Endothelial cell of umbilical vein (primary cell): ENCODE measurements at regions not wholly inside any gene's neighbourhood (a gene's known extent, or its start where the extent isn't known, plus 50 kb on each side); places are given as distances from the start of the nearest gene placed in this dataset.

Experiments used
- BruUV-seq: library from RNA; stranded (reverse); fragments of 400-500 nt; replicated peaks from 2 replicates; lab custom pipeline; 2021; lab: Mats Ljungman, UMichigan
- CTCF ChIA-PET: fragments of 300-600, 350-600 bp; sonication (Branson Sonifier 250); formaldehyde crosslinking; loops from one replicate; lab custom pipeline; 2021; ENCODE audit warnings: antibody characterized with exemption, inconsistent platforms; lab: Charles Lee
- POLR2A ChIA-PET: fragments of 300-600, 350-600 bp; sonication (Branson Sonifier 250); formaldehyde crosslinking; loops from one replicate; lab custom pipeline; 2021; ENCODE audit warnings: antibody characterized with exemption, inconsistent platforms; lab: Charles Lee
- DNase-seq: peaks from one replicate; pipeline ENCODE4 v3.0.0-alpha.2; 2011; ENCODE audit warnings: low read depth, low spot score
- FAIRE-seq: peaks from 2 replicates; lab custom pipeline; 2011; peaks lifted over from hg19 to GRCh38; lab: Jason Lieb, UNC
- H2AFZ ChIP-seq: 2 replicates; pipeline ENCODE4 v1.6.0; 2012; ENCODE audit warnings: low read depth, low read length, control low read depth, inconsistent platforms
- H3K27ac ChIP-seq: 2 replicates; pipeline ENCODE4 v1.5.1; 2011; ENCODE audit warnings: low read depth, mild to moderate bottlenecking, control low read depth, low read length, moderate library complexity; ENCODE audit not compliant: insufficient read depth
- H3K27me3 ChIP-seq, 2 experiments: 2 replicates each; pipeline versions ENCODE4 v1.6.0 to v1.6.1; 2011; ENCODE audit warnings: low read length in 2 of 2, mixed read lengths in 1 of 2; ENCODE audit not compliant: control insufficient read depth in 2 of 2, insufficient read depth in 2 of 2
- H3K36me3 ChIP-seq, 2 experiments: 2 replicates in 1 of 2; 3 replicates in 1 of 2; pipeline ENCODE4 v1.5.1; 2011; ENCODE audit warnings: low read length in 2 of 2, mild to moderate bottlenecking in 1 of 2, moderate library complexity in 1 of 2; ENCODE audit not compliant: control insufficient read depth in 2 of 2, insufficient read depth in 2 of 2; ENCODE audit errors: extremely low read depth in 1 of 2
- H3K4me1 ChIP-seq: 3 replicates; pipeline ENCODE4 v1.5.1; 2011; ENCODE audit warnings: mild to moderate bottlenecking, low read length; ENCODE audit not compliant: control insufficient read depth, insufficient read depth; ENCODE audit errors: extremely low read depth
- H3K4me2 ChIP-seq: 2 replicates; pipeline ENCODE4 v1.6.1; 2011; ENCODE audit warnings: low read length, control low read depth, mixed read lengths; ENCODE audit not compliant: insufficient read depth
- H3K4me3 ChIP-seq, 3 experiments: fragments of 200-600 bp in 1 of 3; sonication (generic), shearing (Covaris generic) in 1 of 3; replicated peaks in 1 of 3; 2 replicates each; pipeline ENCODE4 v1.5.1; 2011 to 2016; ENCODE audit warnings: control low read depth in 3 of 3, low read length in 3 of 3, mild to moderate bottlenecking in 2 of 3, inconsistent platforms in 1 of 3, low read depth in 1 of 3, moderate library complexity in 1 of 3; ENCODE audit not compliant: insufficient read depth in 1 of 3
- H3K79me2 ChIP-seq: 2 replicates; pipeline ENCODE4 v1.6.0; 2012; ENCODE audit warnings: low read length, inconsistent platforms; ENCODE audit not compliant: control insufficient read depth, insufficient read depth
- H3K9ac ChIP-seq: replicated peaks from 2 replicates; pipeline ENCODE3; 2011; ENCODE audit warnings: low read length, control low read depth; ENCODE audit not compliant: insufficient read depth; ENCODE audit errors: extremely low read depth
- H3K9me1 ChIP-seq: replicated peaks from 3 replicates; pipeline ENCODE4 v1.6.0; 2011; ENCODE audit warnings: mild to moderate bottlenecking, low read length; ENCODE audit not compliant: control insufficient read depth, insufficient read depth; ENCODE audit errors: extremely low read depth
- H3K9me3 ChIP-seq: replicated peaks from 2 replicates; pipeline ENCODE4 v1.5.1; 2012; ENCODE audit warnings: low read length, inconsistent platforms; ENCODE audit not compliant: control insufficient read depth, insufficient read depth
- H4K20me1 ChIP-seq: replicated peaks from 2 replicates; pipeline ENCODE3; 2011; ENCODE audit warnings: mild to moderate bottlenecking, low read length; ENCODE audit not compliant: control insufficient read depth, insufficient read depth; ENCODE audit errors: extremely low read depth
- EZH2 ChIP-seq: IDR thresholded peaks from 2 replicates; pipeline ENCODE4 v1.6.1; 2012; ENCODE audit warnings: borderline replicate concordance, low read depth, mild to moderate bottlenecking, moderate library complexity, low read length, inconsistent platforms; ENCODE audit not compliant: severe bottlenecking
- FOS ChIP-seq: IDR thresholded peaks from 2 replicates; pipeline ENCODE4 v1.6.1; 2011; ENCODE audit warnings: mild to moderate bottlenecking, low read length, moderate library complexity, borderline replicate concordance; ENCODE audit not compliant: insufficient read depth
- GATA2 ChIP-seq: IDR thresholded peaks from 2 replicates; pipeline ENCODE4 v1.7.0; 2011; ENCODE audit warnings: low read depth, mild to moderate bottlenecking, moderate library complexity, mixed read lengths, low read length; ENCODE audit not compliant: insufficient read length, insufficient read depth
- JUN ChIP-seq: IDR thresholded peaks from 2 replicates; pipeline ENCODE4 v1.6.1; 2011; ENCODE audit warnings: borderline replicate concordance, low read depth; ENCODE audit not compliant: insufficient read length, insufficient read depth
- MYC ChIP-seq: IDR thresholded peaks from one replicate; pipeline ENCODE4 v1.6.1; 2011; ENCODE audit warnings: mild to moderate bottlenecking, low read depth, low read length
- POLR2A ChIP-seq: IDR thresholded peaks from 2 replicates; pipeline ENCODE4 v1.6.1; 2012; ENCODE audit warnings: low read depth, mild to moderate bottlenecking, control low read depth, low read length
- POLR2AphosphoS5 ChIP-seq: IDR thresholded peaks from 2 replicates; pipeline ENCODE4 v1.6.1; 2012; ENCODE audit warnings: low read depth, mild to moderate bottlenecking, control low read depth, low read length, moderate library complexity; ENCODE audit not compliant: insufficient read depth
- dilution Hi-C: fragments of 300-500 bp; cut with MboI; formaldehyde crosslinking; loops from one replicate; pipeline ENCODE4 v1.15.0; 2019; ENCODE audit warnings: low sequenced_read_pairs; ENCODE audit not compliant: extremely low pct_ligation_motif_present
- intact Hi-C: fragments of 100-400 bp; cut with micrococcal nuclease; formaldehyde crosslinking; loops from one replicate; pipeline ENCODE4 v1.10.0; 2022
- TF ChIP-seq, protein P1 (sequence below): IDR thresholded peaks from 2 replicates; pipeline ENCODE4 v1.6.1; 2011; ENCODE audit not compliant: insufficient read depth, insufficient read length
- TF ChIP-seq, protein P2 (sequence below), 2 donors: IDR thresholded peaks; 1 replicate in 1 of 2; 2 replicates in 1 of 2; pipeline ENCODE4 v1.5.1; 2011; ENCODE audit warnings: low read length in 2 of 2, mild to moderate bottlenecking in 2 of 2, moderate library complexity in 2 of 2, control low read depth in 1 of 2, inconsistent platforms in 1 of 2, low read depth in 1 of 2; ENCODE audit not compliant: insufficient read depth in 1 of 2; ENCODE audit errors: extremely low read depth in 1 of 2

DNA sequence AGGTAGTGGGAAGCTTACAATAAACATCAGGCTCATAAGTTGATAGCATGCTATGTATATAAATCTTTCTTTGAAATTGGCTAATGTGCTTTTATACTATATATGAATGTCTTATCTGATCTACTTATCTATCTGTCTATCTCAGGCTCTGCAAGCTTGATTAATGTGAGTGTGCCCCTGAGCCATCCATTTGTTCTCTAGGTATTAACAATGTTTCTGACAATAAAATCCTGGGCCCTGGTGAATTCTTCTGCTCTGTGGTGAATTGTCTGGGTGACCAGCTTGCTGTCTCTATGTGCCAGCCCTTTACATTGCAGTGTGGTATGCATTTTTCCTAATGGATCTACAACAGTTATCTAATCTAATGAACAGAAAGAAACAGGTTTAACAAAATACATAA lies 295.9 kb downstream of the HRH4 start:
- Histone ChIP-seq H4K20me1 (no peaks in the 10 kb centered on the region), H3K9me1 (no peaks in the 10 kb centered on the region), H2AFZ (no peak overlapping the region), H3K9ac (no peak overlapping the region), H3K27ac (no peak overlapping the region), H3K27me3 (peaks cover 4 to 7% of the 10 kb centered on the region in 2 experiments), H3K79me2 (no peaks in the 10 kb centered on the region), H3K9me3 (no peaks in the 10 kb centered on the region), H3K4me1 (no peaks in the 10 kb centered on the region), H3K4me2 (no peak overlapping the region), H3K4me3 (no peak overlapping the region), H3K36me3 (no peaks in the 10 kb centered on the region)
- CTCF ChIA-PET = no interaction called here
- no TSS peak for BruUV-seq
- TF ChIP-seq POLR2A = no peak
- no peak for TF ChIP-seq GATA2
- TF ChIP-seq EZH2 = no peak
- TF ChIP-seq, protein P1, sequence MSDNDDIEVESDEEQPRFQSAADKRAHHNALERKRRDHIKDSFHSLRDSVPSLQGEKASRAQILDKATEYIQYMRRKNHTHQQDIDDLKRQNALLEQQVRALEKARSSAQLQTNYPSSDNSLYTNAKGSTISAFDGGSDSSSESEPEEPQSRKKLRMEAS = no peak
- intact Hi-C loops (no loop called here), dilution Hi-C loops (no loop called here)
- POLR2A ChIA-PET = no interaction called here
- no peak for DNase-seq
- no peak for FAIRE-seq

DNA sequence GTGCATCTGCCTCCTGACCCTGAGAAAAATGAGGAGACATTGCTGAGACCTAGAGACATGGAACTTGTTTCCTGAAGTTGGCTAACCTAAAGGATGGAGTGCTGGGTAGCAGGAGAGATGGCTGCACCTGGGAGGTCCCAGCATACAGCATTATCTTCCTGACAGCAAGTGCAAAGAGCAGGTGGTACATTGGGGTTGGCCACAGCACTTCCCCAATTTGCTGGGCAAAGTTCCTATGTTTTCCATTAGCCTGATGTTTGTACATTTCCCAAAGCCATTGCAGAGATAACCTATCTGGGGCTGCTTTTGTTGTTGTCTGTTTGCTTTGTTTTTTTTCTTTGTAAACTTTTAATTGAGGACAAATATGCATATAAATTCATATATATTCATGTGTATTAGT lies 296.7 kb downstream of the HRH4 start:
- Histone ChIP-seq H3K79me2 (no peaks in the 10 kb centered on the region), H3K9me1 (no peaks in the 10 kb centered on the region), H3K36me3 (no peaks in the 10 kb centered on the region), H3K4me3 (no peak overlapping the region), H3K4me2 (no peak overlapping the region), H2AFZ (no peak overlapping the region), H3K27me3 (peaks cover 5 to 7% of the 10 kb centered on the region in 2 experiments), H3K27ac (no peak overlapping the region), H4K20me1 (no peaks in the 10 kb centered on the region), H3K9me3 (no peaks in the 10 kb centered on the region), H3K9ac (no peak overlapping the region), H3K4me1 (no peaks in the 10 kb centered on the region)
- CTCF ChIA-PET = no interaction called here
- dilution Hi-C loops = no loop called here
- intact Hi-C loops = no loop called here
- no TSS peak for BruUV-seq
- TF ChIP-seq GATA2 (no peak), POLR2AphosphoS5 (no peak), JUN (no peak), FOS (no peak), MYC (no peak), EZH2 (no peak), POLR2A (no peak)
- TF ChIP-seq, protein P1 = no peak
- TF ChIP-seq, protein P2, sequence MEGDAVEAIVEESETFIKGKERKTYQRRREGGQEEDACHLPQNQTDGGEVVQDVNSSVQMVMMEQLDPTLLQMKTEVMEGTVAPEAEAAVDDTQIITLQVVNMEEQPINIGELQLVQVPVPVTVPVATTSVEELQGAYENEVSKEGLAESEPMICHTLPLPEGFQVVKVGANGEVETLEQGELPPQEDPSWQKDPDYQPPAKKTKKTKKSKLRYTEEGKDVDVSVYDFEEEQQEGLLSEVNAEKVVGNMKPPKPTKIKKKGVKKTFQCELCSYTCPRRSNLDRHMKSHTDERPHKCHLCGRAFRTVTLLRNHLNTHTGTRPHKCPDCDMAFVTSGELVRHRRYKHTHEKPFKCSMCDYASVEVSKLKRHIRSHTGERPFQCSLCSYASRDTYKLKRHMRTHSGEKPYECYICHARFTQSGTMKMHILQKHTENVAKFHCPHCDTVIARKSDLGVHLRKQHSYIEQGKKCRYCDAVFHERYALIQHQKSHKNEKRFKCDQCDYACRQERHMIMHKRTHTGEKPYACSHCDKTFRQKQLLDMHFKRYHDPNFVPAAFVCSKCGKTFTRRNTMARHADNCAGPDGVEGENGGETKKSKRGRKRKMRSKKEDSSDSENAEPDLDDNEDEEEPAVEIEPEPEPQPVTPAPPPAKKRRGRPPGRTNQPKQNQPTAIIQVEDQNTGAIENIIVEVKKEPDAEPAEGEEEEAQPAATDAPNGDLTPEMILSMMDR (IDR thresholded peaks at IDR 0.05; ENCODE audit: extremely low read depth in 1 of 2, insufficient read depth in 1 of 2, low read depth in 1 of 2, low read length in 2 of 2) = no peak
- no peak for DNase-seq
- no peak for FAIRE-seq
- POLR2A ChIA-PET = no interaction called here
